Stimulated activated CD4-positive, alpha-beta T cell treated with anti-CD3 and anti-CD28 coated beads, Interleukin-12 subunit alpha, Interleukin-12 subunit beta, amount 100 ng/mL, for 24 hours (primary cell): ENCODE measurements at regions not wholly inside any gene's neighbourhood (a gene's known extent, or its start where the extent isn't known, plus 50 kb on each side); places are given as distances from the start of the nearest gene placed in this dataset.
"Not testable (repeated sequence)": the region's sequence is repeated elsewhere in the genome, so short reads cannot be mapped to it uniquely, and the experiment has no call there.

Experiments
- DNase-seq, 2 experiments: peaks; one replicate each; pipeline ENCODE4 v3.0.0-alpha.2; 2020; ENCODE audit warnings: low read depth in 2 of 2

DNA sequence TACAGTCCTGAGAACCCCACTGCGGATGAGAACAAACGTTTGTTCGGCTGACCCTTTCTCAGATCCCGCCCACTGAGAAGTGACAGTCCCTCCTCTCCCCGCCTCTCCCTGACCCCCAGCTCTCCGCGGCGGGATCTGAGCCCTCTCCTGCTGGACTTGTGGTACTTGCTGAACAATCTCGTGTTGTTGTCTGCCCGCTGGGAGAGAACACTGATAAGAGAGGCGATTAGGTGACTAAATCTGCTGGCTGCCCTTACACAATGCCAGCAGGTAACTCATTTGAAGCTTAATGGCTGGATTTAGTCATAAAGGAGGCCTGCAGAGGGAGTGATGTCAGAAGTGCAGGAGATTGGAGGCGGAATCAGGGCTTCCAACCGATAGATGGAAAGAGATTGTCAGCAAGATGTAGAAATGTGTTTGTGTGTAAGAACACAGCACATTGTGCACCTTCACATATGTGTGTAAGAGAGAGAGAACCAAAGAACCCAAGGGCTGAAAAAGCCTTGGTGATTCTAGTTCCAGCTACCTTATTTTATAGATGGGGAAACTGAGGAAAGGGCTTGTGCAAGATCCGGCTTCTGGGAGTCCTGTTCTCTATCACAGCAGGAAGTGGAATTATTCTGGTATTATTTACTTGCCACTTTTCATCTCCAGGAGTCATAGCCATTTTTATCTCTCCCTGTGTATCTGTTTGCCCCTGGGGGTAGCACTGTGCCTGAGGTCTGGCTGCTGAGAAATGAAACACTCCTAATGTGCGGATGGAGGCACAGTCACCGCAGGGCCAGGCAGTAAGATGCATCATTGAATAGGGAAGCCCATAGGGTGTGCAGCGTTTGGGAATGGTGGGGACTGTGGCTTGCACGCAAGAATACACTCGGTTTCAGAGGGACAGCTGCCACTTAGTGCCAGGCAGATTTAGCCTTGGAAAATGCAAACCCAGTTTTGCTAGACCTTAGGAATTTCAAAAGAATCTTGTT, 203.7 kb upstream of the MSX2 start:
- no peak for DNase-seq

DNA sequence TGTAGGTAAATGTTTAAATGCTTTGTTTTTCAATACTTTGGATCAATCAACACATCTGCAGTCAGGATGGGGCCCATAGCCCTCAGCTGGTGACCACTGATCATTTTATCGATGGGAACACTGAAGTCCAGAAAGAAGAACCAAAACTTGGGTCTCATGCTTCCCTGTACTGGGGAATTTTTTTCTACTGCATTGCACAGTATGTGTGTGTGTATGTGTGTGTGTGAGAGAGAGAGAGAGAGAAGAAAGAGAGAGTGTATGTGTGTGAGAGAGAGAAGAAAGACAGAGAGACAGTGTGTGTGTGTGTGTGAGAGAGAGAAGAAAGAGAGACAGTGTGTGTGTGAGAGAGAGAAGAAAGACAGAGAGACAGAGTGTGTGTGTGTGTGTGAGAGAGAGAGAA, 202.9 kb upstream of the MSX2 start:
- no peak for DNase-seq

DNA sequence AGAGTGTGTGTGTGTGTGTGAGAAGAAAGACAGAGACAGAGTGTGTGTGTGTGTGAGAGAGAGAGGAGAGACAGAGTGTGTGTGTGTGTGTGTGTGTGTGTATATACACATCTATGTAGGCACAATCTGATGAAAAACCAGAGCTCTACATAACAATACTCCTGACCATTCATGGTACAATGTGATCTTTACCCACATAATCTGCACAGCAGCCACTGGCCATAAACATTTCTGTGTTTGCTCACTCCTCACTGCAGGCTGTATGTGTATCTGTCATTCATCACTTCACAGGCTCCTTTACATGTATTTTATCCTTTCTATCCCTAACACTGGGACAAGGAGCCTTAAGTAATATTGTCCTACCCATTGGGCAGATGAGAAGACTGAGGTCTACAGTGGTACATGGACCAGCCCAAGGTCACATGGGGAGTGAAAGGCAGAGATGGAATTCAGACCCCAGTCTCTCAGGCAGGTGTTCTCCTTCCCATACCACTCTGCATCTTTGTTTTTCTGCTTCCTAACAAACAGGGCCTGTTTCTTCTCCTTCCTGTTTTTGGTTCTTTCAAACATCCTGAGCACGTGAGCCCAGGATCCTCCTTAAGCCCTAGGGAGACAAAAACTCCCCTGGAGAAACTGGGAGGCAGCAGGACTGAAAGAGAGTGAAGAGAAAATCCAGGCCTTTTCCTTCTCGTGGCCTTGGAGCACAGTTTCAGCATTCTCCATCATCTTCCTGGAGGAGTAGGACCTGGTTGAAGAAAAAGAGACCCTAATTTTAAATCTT, 201.7 kb upstream of the MSX2 start:
- no peak for DNase-seq

DNA sequence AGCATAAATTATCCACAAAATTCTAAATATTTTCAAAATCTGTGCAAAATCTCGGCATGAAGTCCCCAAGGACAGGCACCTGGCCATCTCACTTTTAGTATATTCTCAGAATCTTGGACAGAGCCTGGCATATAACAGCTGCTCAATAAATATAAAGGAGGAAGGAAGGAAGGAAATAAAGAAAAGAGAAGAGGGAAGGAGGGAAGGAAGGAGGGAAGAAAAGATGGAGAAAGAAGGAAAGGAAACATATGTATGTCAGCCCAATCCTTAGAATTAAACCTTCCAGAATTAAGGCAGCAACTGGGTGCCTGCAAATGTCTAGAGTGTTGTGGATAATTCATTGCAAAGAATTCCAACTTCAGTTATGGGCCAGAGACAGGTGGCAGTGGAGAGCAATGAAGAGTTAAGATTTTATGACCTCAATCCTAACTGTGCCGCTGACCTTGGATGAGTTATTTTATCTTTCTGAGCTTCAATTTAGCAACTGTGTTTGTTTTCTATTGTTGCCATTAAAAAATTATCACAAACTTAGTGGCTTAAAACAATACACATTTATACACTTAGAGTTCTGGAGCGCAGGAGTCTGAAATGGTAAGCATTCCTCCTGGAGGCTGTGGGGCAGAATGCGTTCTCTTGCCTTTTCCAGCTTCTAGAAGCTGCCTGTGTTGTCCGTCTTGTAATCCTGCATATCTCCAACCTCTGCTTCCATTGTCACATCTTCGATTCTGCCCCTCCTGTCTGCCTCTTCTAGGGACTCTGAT, 200.9 kb upstream of the MSX2 start:
- DNase-seq = no peak

DNA sequence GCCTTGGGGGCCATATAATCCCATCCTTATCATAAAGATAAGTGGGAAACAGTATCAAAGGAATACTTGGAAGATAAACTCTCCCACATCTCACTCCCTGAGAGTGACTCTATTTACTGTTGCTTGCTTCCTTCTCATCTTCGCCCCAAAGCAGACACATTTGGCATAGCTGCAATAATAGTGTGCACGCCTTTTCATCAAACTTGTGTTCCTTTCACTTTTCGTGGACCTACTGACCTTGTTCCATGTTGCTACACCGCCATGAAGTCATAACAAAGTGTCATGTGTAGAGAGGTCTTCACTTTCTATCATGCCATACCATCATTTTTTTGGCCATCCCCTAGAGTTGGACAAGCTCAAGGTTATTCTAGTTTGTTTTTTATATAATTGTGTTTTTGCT, 200.0 kb upstream of the MSX2 start:
- DNase-seq = no peak

DNA sequence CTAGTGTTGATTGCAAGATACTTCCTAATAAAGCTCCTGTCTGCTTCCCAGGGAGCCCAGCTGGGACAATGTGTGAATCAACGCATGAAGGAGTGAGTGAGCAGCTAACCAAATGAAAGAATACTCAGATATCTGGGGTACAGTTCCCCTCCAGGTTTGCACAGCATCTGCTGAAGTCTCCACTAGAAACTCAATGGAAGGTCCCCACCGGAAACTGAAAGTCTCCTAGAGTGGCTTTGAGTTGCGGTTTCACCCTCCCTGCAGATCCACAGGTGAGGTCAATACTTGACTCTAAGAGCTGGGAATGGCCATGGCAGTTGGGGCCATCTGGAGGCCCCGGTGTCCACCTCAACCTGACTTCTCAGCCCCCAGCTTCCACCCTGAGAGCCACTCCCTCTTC, 198.2 kb upstream of the MSX2 start:
- no peak for DNase-seq

DNA sequence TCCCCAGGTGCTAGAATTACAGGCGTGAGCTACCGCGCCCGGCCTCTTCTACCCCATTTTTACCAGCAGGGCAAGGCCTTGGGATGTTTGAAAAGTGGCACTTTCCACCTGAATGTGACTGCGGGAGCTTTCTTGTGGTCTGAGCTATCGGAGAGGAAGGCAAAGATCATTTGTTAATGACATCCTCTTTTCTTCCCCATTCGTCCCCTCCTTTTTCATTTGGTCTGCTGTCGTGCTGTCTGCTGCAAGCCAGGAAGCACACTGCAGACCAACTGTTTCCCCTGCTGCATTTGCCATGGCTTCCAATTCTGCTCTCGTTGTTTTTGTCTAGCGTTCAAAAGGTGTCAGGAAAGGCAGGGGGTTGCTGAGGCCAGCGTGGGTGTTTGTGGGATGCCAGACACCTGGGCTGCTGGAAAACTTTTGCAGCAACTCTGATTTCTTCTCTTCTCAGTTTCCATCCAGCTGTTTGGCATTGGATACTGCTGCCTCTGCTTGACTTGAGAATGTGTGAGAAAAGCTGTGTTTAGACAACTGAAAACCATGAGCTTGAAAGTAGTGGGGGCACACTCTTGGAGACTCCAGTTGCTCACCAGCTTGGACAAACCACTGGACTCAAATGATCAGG, 196.4 kb upstream of the MSX2 start:
- no peak for DNase-seq

DNA sequence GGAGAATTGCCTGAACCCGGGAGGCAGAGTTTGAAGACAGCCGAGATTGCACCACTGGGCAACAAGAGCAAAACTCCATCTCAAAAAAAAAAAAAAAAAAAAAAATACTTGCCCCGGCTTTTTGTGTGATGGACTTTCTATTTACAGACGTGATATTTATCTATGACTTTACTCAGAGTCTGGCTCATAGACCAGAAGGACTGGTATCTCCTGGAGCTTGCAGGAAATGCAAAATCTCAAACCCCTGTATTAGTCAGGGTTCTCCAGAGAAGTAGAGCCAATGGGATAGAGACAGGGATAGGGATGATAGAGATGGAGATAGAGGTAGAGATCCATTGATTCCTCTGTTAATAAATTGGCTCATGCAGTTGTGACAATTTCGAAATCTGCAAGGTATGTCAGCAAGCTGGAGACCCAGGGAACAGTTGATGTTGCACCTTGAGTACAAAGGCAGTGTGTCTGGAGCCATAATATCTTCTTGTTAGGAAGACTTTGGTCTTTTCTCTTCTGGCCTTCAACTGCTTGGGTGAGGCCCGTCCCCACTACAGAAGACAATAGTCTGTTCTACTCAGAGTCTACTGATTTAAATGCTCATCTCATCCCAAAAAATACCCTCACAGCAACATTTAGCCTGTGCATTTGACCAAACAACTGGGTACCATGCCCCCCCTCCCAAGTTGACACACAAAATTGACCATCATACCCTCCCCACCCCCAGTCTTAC, 195.4 kb upstream of the MSX2 start:
- no peak for DNase-seq

DNA sequence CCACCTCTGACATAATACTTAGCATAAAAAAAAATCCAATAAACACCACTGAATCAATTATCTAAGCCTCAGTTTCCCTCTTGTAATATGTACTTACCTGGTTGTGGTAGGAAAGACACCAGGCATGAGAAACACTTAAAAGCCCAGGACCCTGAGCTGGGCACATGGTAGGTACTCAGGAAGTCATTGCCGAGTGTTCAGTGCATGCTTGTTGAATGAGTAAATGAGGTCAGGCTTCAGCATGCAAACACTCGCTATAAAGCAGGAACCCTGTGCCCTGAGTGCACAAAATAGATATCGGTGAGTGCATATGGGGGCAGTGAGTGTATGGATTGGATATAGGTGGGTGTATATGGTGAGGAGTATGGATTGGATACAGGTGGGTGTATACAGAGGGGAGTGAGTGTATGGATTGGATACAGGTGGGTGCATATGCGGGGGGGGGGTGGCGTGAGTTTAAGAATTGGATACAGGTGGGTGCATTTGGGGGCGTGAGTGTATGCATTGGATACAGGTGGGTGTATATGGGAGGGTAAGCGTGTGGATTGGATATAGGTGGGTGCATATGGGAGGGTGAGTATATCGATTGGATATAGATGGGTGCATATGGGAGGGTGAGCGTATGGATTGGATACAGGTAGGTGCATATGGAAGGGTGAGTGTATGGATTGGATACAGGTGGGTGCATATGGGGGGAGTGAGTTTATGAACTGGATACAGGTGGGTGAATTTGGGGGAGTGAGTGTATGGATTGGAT, 194.3 kb upstream of the MSX2 start:
- no peak for DNase-seq

DNA sequence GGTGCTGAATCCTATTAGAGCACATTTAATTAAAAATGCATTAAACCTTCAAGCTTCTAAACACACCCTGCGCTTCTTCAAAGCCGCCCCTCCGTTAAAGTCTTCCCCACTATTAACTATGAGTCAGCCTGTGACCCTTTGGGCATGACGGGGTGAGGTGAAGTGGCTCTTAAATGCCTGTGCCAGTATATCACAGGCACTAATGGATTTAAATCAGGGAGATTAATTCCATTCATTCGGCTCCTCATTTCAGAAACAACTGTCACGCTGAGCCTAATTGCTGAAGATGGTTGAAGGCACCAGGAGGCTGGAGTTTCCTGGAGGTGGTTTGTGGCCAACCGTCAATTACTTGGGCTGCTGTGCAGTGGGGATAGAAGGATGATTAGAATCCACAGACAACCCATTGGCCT, 192.6 kb upstream of the MSX2 start:
- DNase-seq = no peak

DNA sequence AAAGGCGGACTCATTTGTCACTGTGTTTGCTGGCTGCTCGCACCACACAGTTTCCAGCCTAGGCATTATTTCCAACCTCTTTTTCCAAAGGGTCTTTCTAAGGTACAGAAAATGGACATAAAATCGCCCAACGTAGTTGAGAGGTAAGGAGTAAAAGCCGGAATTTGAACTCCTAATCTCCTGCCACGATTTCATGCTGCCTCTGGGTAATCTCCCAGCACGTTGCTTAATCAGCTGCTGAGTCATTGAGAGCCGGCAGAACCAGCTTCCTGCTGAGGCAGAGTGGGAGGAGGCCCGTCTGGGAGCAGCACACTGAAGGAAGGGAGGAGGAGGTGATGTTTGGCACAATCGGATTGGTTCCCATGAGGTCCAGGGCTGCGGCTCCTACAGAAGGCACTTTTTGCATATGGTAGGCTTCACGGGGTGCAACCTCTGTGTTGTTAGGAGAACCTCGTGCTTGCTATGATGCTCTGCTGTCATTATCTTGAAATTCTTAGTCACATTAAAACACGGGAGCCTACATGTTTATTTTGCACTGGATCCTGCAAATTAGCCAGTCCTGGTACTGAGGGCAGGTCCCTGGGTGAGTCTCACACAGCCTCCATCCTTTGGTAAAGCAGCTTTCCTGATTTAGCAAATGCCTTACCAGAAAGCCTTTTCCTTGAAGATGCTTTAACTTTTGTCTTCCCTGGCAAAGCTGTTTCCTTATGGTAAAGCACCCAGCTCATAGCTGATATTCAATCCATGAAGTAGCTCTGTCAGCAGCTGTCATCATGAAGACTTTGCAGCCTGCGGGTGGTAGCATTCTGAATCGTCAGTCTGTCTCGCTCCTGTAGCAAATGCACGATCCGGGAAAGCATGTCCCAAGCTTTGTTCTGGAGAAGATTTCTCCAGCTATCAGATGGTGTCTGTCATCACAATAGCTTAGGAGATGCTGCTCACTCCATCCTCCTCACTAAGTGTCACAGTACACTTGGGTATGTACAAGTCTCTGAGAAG, 191.6 kb upstream of the MSX2 start:
- peak in 1 of 2 experiments; percentile 4 for DNase-seq

DNA sequence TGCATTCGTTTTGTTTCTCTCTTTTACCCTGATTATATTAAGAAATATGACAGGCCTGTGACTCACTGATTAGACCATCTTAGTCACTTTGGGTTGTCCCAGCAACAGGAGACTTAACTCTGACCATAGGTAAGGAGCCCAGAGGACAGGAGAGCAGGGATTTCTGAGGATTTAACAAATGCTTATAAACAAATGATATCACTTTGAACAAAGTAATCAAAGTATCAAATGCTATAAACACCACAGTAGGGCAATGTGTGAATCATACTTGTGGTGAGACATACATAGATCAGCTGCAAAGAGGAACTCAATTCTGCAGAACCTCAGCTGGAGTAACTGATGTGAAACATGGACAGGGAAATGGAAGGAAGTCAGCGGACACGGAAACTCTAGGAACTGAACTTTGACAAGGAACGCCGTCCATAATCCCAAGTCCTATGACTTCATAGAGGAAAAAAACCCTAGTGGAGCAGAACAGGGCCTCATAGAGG, 190.6 kb upstream of the MSX2 start:
- no peak for DNase-seq

DNA sequence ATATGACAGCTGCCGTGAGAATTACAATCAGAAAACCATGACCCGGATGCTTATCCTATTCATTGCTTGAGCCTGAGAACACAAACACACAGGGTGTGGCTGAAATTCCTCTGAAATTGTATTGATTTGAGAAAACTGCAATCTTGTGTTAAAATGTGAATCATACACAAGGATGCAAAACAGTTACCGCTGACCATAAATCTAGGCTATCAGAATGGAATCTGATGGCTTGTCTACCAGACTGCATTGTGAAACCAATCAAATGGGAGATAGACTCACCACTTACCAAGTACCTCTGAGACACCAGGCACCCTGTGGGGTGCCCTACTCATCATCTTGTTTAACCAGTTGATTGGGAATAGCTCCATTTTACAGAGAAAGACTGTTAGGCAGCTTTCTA, 188.7 kb upstream of the MSX2 start:
- no peak for DNase-seq

DNA sequence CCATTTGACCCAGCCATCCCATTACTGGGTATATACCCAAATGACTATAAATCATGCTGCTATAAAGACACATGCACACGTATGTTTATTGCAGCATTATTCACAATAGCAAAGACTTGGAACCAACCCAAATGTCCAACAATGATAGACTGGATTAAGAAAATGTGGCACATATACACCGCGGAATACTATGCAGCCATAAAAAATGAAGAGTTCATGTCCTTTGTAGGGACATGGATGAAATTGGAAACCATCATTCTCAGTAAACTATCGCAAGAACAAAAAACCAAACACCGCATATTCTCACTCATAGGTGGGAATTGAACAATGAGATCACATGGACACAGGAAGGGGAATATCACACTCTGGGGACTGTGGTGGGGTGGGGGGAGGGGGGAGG, 184.6 kb upstream of the MSX2 start:
- not testable (repeated sequence) for DNase-seq

DNA sequence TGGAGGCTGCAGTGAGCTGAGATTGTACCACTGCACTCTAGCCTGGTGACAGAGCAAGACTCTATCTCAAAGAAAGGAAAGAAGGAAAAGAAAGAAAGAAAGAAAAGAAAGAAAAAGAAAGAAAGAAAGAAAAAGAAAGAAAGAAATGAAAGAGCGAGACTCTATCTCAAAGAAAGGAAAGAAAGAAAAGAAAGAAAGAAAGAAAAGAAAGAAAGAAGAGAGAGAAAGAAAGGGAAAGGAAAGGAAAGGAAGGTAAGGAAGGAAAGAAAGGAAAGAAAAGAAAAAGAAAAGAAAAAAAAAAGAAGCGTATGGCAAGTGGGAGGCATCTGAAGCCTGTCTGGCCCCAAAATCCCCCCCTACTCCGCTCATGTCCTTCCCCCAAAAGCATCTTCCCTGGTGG, 182.3 kb upstream of the MSX2 start:
- DNase-seq = no peak

DNA sequence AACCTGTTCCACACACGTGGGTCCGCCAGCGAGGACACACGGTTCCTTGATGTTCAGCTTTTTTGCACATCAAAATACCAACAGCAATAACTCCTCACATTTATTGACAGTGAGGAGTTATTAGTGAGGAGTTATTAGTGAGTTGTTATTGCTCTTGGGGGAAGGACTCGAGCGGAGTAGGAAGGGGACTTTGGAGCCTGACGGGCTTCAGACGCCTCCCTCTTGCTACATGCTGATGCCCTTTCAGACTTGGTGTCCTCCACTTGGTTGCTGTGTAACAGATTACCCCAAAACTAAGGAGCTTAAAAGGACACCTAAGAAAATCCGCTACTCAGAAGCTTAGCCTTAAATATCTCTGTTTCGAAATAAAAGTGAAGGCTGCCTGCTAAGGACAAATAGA, 181.9 kb upstream of the MSX2 start:
- no peak for DNase-seq

DNA sequence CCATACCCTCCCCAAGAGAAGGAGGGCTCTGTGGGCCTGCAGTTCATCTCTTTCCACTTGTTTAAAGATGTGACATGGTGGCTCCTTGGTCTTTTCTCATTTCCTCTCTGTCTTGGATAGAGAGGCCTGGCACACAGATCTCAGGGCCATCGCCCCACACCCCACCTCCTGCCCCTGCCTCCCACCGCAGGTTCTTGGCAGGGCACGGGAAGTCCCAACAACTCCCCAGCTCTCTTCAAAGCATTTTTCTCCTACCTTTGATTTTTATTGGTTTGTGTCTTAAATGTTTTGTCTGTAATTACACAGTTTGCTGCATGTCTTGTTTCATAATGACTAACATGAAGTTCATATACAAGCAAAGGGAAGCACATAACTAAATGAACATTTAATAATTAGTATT, 178.5 kb upstream of the MSX2 start:
- no peak for DNase-seq

DNA sequence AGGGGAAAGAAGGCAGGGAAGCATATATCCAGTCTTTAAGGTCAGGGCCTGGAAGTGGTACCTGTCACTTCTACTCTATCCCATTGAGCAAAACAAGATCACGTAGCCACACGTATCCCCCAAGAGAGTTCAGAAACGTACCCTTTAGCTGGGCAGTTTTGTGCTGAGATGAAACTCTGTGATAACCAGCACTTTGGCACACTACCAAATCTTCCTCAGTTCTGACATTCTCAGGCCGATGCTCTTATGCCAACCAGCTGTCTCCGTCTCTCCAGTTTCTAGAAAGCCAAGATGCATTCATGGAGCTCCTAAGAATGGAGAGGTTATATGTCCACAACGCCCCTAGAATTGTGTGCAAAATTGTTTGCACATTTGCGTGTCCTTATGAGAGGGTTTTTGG, 176.6 kb upstream of the MSX2 start:
- DNase-seq = no peak

DNA sequence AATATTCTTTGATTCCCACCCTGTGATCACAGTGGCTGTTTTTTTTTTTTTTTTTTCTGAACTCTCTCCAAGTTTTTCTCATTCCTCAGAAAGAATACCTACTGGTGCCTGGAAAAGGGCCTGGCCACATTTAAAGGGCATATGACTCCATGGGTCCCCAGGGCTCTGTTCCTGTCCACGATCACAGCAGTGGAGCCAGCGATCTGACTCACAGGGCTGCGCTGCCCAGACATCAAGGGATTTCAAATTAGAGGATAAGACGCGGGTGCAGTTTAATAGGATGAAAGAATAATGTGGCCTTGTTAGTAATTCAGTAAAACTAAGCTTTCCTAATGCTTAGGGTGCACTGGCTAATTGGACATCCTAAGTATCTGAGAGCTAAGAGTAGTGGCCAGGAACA, 175.1 kb upstream of the MSX2 start:
- DNase-seq = no peak
